AG04450 (cell line): ENCODE measurements at regions not wholly inside any gene's neighbourhood (a gene's known extent, or its start where the extent isn't known, plus 50 kb on each side); places are given as distances from the start of the nearest gene placed in this dataset.
"Not testable (repeated sequence)": the region's sequence is repeated elsewhere in the genome, so short reads cannot be mapped to it uniquely, and the experiment has no call there.

Experiments used
- CTCF ChIA-PET: fragments of 300-600, 350-600 bp; formaldehyde crosslinking; extraction: SDS; loops from one replicate; lab custom pipeline; 2022; ENCODE audit warnings: antibody characterized with exemption, inconsistent platforms; lab: Charles Lee
- POLR2A ChIA-PET: fragments of 350-600 bp; formaldehyde crosslinking; extraction: SDS; loops from one replicate; lab custom pipeline; 2021; ENCODE audit warnings: antibody characterized with exemption, inconsistent platforms; lab: Yijun Ruan, JAX
- DNase-seq: peaks from one replicate; pipeline ENCODE4 v3.0.0-alpha.2; 2011; ENCODE audit warnings: low read depth, low spot score
- H3K27ac ChIP-seq: one replicate; pipeline ENCODE4 v1.5.1; 2012; ENCODE audit warnings: low read depth, low read length, control low read depth
- H3K27me3 ChIP-seq: one replicate; pipeline ENCODE4 v1.6.0; 2012; ENCODE audit warnings: low read length; ENCODE audit not compliant: control insufficient read depth, insufficient read depth
- H3K4me3 ChIP-seq: 2 replicates; pipeline ENCODE4 v1.5.1; 2011; ENCODE audit warnings: mild to moderate bottlenecking, low read depth, low read length, control low read depth
- H3K9me3 ChIP-seq: 2 replicates; pipeline ENCODE4 v1.5.1; 2012; ENCODE audit warnings: low read length; ENCODE audit not compliant: control insufficient read depth, insufficient read depth
- CTCF ChIP-seq: IDR thresholded peaks from 2 replicates; pipeline ENCODE4 v1.5.1; 2011; ENCODE audit warnings: low read depth, low read length, control low read depth, inconsistent platforms

GRCh38 chr1:197838836-197839235 lies 63.6 kb upstream of the DENND1B start:
- no peak for TF ChIP-seq CTCF
- Histone ChIP-seq H3K27me3 (no peaks in the 10 kb centered on the region), H3K27ac (no peak overlapping the region), H3K9me3 (no peaks in the 10 kb centered on the region), H3K4me3 (no peak overlapping the region)
- CTCF ChIA-PET = interaction anchor here (0.6 to 1.1 kb wide), 2 partner anchors 12 to 319 kb away, joined by 3 to 4 read pairs; no protein-coding TSS in a partner anchor
- POLR2A ChIA-PET = no interaction called here
- peak; percentile 41 for DNase-seq

GRCh38 chr1:197837911-197838310 lies 62.6 kb upstream of the DENND1B start:
- POLR2A ChIA-PET = no interaction called here
- DNase-seq = no peak
- CTCF ChIA-PET = no interaction called here
- H3K4me3 ChIP-seq = no peak overlapping the region
- TF ChIP-seq CTCF = no peak
- H3K9me3 ChIP-seq = no peaks in the 10 kb centered on the region
- H3K27ac ChIP-seq = no peak overlapping the region
- H3K27me3 ChIP-seq = no peaks in the 10 kb centered on the region

GRCh38 chr1:197836356-197836755 lies 61.1 kb upstream of the DENND1B start:
- POLR2A ChIA-PET, H3K27ac ChIP-seq, H3K27me3 ChIP-seq, CTCF ChIA-PET, DNase-seq, H3K4me3 ChIP-seq, H3K9me3 ChIP-seq: not testable (repeated sequence)

GRCh38 chr1:197829011-197829410 lies 53.7 kb upstream of the DENND1B start:
- H3K27me3 ChIP-seq, H3K9me3 ChIP-seq, POLR2A ChIA-PET, H3K4me3 ChIP-seq, CTCF ChIA-PET, H3K27ac ChIP-seq, DNase-seq: not testable (repeated sequence)

- no peaks in the 10 kb centered on the region for H3K9me3 ChIP-seq
- H3K4me3 ChIP-seq = no peak overlapping the region
- TF ChIP-seq CTCF = no peak
- ChIA-PET POLR2A (no interaction called here), CTCF (no interaction called here)
- DNase-seq = no peak
- no peaks in the 10 kb centered on the region for H3K27me3 ChIP-seq
- H3K27ac ChIP-seq = no peak overlapping the region
Observed at GRCh38 chr1:197825541-197825940, 50.3 kb upstream of the DENND1B start.
